Cardiac fibroblast (primary cell): ENCODE measurements at regions not wholly inside any gene's neighbourhood (a gene's known extent, or its start where the extent isn't known, plus 50 kb on each side); places are given as distances from the start of the nearest gene placed in this dataset.

Source experiments
- DNase-seq, 2 donors: peaks; one replicate each; pipeline versions ENCODE4 v3.0.0 to v3.0.0-alpha.2; 2010; ENCODE audit warnings: low read depth in 2 of 2
- H3K4me3 ChIP-seq, 2 donors: replicated peaks in 1 of 2; 1 replicate in 1 of 2; 2 replicates in 1 of 2; pipeline ENCODE4 v1.5.1; 2011; ENCODE audit warnings: low read depth in 2 of 2, low read length in 2 of 2, mild to moderate bottlenecking in 2 of 2, moderate library complexity in 1 of 2
- TF ChIP-seq, protein P1 (sequence below): IDR thresholded peaks from one replicate; pipeline ENCODE4 v1.5.1; 2011; ENCODE audit warnings: low read depth, mild to moderate bottlenecking, low read length, inconsistent platforms

- H3K4me3 ChIP-seq: no peak overlapping the region
- TF ChIP-seq, protein P1, sequence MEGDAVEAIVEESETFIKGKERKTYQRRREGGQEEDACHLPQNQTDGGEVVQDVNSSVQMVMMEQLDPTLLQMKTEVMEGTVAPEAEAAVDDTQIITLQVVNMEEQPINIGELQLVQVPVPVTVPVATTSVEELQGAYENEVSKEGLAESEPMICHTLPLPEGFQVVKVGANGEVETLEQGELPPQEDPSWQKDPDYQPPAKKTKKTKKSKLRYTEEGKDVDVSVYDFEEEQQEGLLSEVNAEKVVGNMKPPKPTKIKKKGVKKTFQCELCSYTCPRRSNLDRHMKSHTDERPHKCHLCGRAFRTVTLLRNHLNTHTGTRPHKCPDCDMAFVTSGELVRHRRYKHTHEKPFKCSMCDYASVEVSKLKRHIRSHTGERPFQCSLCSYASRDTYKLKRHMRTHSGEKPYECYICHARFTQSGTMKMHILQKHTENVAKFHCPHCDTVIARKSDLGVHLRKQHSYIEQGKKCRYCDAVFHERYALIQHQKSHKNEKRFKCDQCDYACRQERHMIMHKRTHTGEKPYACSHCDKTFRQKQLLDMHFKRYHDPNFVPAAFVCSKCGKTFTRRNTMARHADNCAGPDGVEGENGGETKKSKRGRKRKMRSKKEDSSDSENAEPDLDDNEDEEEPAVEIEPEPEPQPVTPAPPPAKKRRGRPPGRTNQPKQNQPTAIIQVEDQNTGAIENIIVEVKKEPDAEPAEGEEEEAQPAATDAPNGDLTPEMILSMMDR: no peak
- DNase-seq: no peak
Observed at GRCh38 chr1:5812295-5812694, 179.9 kb downstream of the NPHP4 start.

- H3K4me3 ChIP-seq: no peak overlapping the region
- DNase-seq: no peak
- TF ChIP-seq, protein P1: no peak
Observed at GRCh38 chr1:5811419-5811818, 180.8 kb downstream of the NPHP4 start.

- no peak for DNase-seq
- no peak overlapping the region for H3K4me3 ChIP-seq
- TF ChIP-seq, protein P1: no peak
Observed at GRCh38 chr1:5810553-5811270, 181.5 kb downstream of the NPHP4 start.

DNA sequence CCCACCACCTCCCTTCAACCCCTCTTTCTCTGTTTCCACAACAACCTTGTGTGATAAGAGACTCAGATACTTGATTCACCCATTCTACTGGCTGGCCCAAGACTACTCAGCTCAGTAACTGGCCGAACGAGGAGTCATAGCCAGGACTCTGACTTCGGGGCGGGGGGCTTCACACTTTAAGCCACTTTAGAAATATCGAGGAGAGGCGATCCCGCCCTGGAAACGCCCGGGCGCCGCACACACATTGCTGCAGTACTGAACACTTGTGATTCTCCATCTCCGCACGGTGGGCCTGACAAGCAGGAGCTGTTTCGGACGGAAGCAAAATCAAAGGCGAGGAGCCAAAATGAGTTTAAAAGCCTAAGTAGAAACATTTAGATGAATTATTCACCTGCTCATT is 182.1 kb downstream of the NPHP4 start:
- TF ChIP-seq, protein P1: no peak
- no peak for DNase-seq
- H3K4me3 ChIP-seq: no peak overlapping the region

GRCh38 chr1:5809207-5809788 is 182.9 kb downstream of the NPHP4 start:
- H3K4me3 ChIP-seq: no peak overlapping the region
- TF ChIP-seq, protein P1: no peak
- DNase-seq: no peak

- TF ChIP-seq, protein P1: no peak
- no peak for DNase-seq
- no peak overlapping the region for H3K4me3 ChIP-seq
Observed at GRCh38 chr1:5803851-5804250, 188.4 kb downstream of the NPHP4 start.
